Body of pancreas (tissue), 4 donors: ENCODE measurements at regions not wholly inside any gene's neighbourhood (a gene's known extent, or its start where the extent isn't known, plus 50 kb on each side); places are given as distances from the start of the nearest gene placed in this dataset.
A peak's percentile ranks its signal among the peaks of the same experiment; 100 is the strongest.

Experiments used
- ATAC-seq: fragments of 150-250 bp; one replicate; pipeline ENCODE4 v1.9.1; 2016
- DNase-seq, 4 donors: peaks; one replicate each; pipeline ENCODE4 v3.0.0-alpha.2; 2019
- H3K27ac ChIP-seq, 4 donors: fragments of 200-600 bp; sonication (generic); 1 replicate in 3 of 4; 2 replicates in 1 of 4; pipeline versions ENCODE4 v1.5.1 to v1.6.1; 2016 to 2019; ENCODE audit warnings: mild to moderate bottlenecking in 1 of 4, mixed read lengths in 1 of 4, moderate library complexity in 1 of 4
- H3K27me3 ChIP-seq, 2 donors: fragments of 200-600 bp; sonication (generic); one replicate each; pipeline ENCODE4 v1.6.0; 2016; ENCODE audit warnings: mild to moderate bottlenecking in 1 of 2
- H3K36me3 ChIP-seq, 2 donors: fragments of 200-600 bp; sonication (generic); replicated peaks in 1 of 2; 2 replicates each; pipeline ENCODE4 v1.5.1; 2016; ENCODE audit warnings: low read depth in 2 of 2; ENCODE audit not compliant: insufficient read depth in 1 of 2
- H3K4me1 ChIP-seq: fragments of 200-600 bp; sonication (generic); one replicate; pipeline ENCODE4 v1.6.0; 2016
- H3K4me3 ChIP-seq, 2 donors: fragments of 200-600 bp; sonication (generic); 1 replicate in 1 of 2; 2 replicates in 1 of 2; pipeline ENCODE4 v1.5.1; 2016 to 2019
- H3K9me3 ChIP-seq, 3 donors: fragments of 200-600 bp; sonication (generic); 1 replicate in 2 of 3; 2 replicates in 1 of 3; pipeline ENCODE4 v1.5.1; 2016
- POLR2A ChIP-seq, 3 donors: fragments of 450-650 bp; IDR thresholded peaks; one replicate each; pipeline ENCODE4 v1.6.1; 2016; ENCODE audit warnings: antibody characterized with exemption in 3 of 3, mild to moderate bottlenecking in 2 of 3
- WGBS, 2 donors: methylation state at CpG; one replicate each; pipeline ENCODE4 v1.1.5; 2017; 5-methylcytosine and 5-hydroxymethylcytosine counted together
- intact Hi-C: fragments of 100-400 bp; cut with DNase I; formaldehyde crosslinking; loops from one replicate; pipeline ENCODE4 v1.15.1; 2023
- TF ChIP-seq, protein P1 (sequence below), 7 experiments: fragments of 450-650 bp in 4 of 7; fragments of 200-600 bp in 3 of 7; sonication (generic) in 3 of 7; IDR thresholded peaks; one replicate each; pipeline ENCODE4 v1.5.1; 2016 to 2019; ENCODE audit warnings: antibody characterized with exemption in 7 of 7

GRCh38 chr16:27617665-27618064 is 67.7 kb downstream of the KATNIP start:
- no peaks in the 10 kb centered on the region for H3K36me3 ChIP-seq
- peak overlapping the region in 2 of 4 donors; percentile 56 to 68 for H3K27ac ChIP-seq
- ATAC-seq: peak; percentile 70
- peaks cover 24% of the 10 kb centered on the region for H3K4me1 ChIP-seq
- TF ChIP-seq, protein P1, sequence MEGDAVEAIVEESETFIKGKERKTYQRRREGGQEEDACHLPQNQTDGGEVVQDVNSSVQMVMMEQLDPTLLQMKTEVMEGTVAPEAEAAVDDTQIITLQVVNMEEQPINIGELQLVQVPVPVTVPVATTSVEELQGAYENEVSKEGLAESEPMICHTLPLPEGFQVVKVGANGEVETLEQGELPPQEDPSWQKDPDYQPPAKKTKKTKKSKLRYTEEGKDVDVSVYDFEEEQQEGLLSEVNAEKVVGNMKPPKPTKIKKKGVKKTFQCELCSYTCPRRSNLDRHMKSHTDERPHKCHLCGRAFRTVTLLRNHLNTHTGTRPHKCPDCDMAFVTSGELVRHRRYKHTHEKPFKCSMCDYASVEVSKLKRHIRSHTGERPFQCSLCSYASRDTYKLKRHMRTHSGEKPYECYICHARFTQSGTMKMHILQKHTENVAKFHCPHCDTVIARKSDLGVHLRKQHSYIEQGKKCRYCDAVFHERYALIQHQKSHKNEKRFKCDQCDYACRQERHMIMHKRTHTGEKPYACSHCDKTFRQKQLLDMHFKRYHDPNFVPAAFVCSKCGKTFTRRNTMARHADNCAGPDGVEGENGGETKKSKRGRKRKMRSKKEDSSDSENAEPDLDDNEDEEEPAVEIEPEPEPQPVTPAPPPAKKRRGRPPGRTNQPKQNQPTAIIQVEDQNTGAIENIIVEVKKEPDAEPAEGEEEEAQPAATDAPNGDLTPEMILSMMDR (IDR thresholded peaks at IDR 0.05): no peak
- TF ChIP-seq POLR2A (IDR thresholded peaks at IDR 0.05): no peak
- DNase-seq: peak in 1 of 4 donors; percentile 27
- no peak overlapping the region for H3K4me3 ChIP-seq
- no peaks in the 10 kb centered on the region for H3K9me3 ChIP-seq
- intact Hi-C loops: no loop called here
- H3K27me3 ChIP-seq: no peaks in the 10 kb centered on the region
- 55 to 86% methylated on average over 1 to 4 of the region's 4 CpGs for WGBS, 2 donors

DNA sequence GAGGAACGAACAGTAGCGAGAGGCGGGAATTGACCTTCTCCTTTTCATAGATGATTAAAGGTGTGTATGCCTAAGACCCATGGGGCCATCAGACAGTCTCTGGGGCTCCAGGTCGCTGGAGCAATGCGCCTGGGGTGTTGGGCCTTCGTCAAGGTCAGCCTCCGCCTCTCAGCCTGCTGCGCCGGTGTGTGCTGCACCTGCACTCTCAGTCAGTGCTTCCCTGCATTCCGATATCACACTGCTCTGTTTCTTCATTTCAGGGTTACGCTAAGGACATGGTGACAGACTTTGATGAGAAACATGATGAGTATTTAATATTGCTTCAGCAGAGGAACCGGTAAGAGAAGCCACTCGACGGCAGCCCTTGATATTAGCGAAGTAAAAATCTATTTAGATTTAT is 68.2 kb downstream of the KATNIP start:
- TF ChIP-seq, protein P1 (IDR thresholded peaks at IDR 0.05): no peak
- TF ChIP-seq POLR2A (IDR thresholded peaks at IDR 0.05): no peak
- WGBS, 2 donors: 41 to 52% methylated on average over 14 to 15 of the region's 15 CpGs
- Histone ChIP-seq H3K27me3 (no peaks in the 10 kb centered on the region), H3K4me3 (no peak overlapping the region), H3K36me3 (no peaks in the 10 kb centered on the region), H3K27ac (peak overlapping the region in 3 of 4 donors; percentile 13 to 68 (median 56)), H3K4me1 (peaks cover 24% of the 10 kb centered on the region), H3K9me3 (no peaks in the 10 kb centered on the region)
- ATAC-seq (peak; percentile 63), DNase-seq (peak; percentile 23 to 38 (median 33))
- intact Hi-C loops: no loop called here

- peak overlapping the region in 3 of 4 donors; percentile 13 to 68 (median 56) for H3K27ac ChIP-seq
- no peak overlapping the region for H3K4me3 ChIP-seq
- TF ChIP-seq, protein P1 (IDR thresholded peaks at IDR 0.05): no peak
- no peak for TF ChIP-seq POLR2A (IDR thresholded peaks at IDR 0.05)
- H3K9me3 ChIP-seq: no peaks in the 10 kb centered on the region
- no peaks in the 10 kb centered on the region for H3K27me3 ChIP-seq
- DNase-seq (peak in 1 of 4 donors; percentile 23), ATAC-seq (peak; percentile 28)
- WGBS, 2 donors: 37 to 39% methylated on average over 7 of the region's 7 CpGs
- intact Hi-C loops: no loop called here
- H3K4me1 ChIP-seq: peaks cover 24% of the 10 kb centered on the region
- H3K36me3 ChIP-seq: no peaks in the 10 kb centered on the region
Measured at GRCh38 chr16:27618606-27619327, 68.8 kb downstream of the KATNIP start.

- Histone ChIP-seq H3K4me1 (peaks cover 33% of the 10 kb centered on the region), H3K36me3 (no peaks in the 10 kb centered on the region), H3K27ac (no peak overlapping the region), H3K4me3 (no peak overlapping the region), H3K27me3 (no peaks in the 10 kb centered on the region), H3K9me3 (no peaks in the 10 kb centered on the region)
- intact Hi-C loops: no loop called here
- no peak for ATAC-seq
- DNase-seq: no peak
- WGBS, 2 donors: 75 to 80% methylated on average over 4 of the region's 4 CpGs
- TF ChIP-seq, protein P1 (IDR thresholded peaks at IDR 0.05): no peak
- no peak for TF ChIP-seq POLR2A (IDR thresholded peaks at IDR 0.05)
Measured at GRCh38 chr16:27620541-27620940, 70.6 kb downstream of the KATNIP start.
